Endodermal cell (in vitro differentiated cells): ENCODE measurements at regions not wholly inside any gene's neighbourhood (a gene's known extent, or its start where the extent isn't known, plus 50 kb on each side); places are given as distances from the start of the nearest gene placed in this dataset.

Experiments used
- DNase-seq: peaks from one replicate; pipeline ENCODE4 v3.0.0-alpha.2; 2017
- H3K27ac ChIP-seq: 2 replicates; pipeline ENCODE4 v1.5.1; 2013; ENCODE audit warnings: mild to moderate bottlenecking, low read depth, low read length, moderate library complexity
- H3K27me3 ChIP-seq: 2 replicates; pipeline ENCODE4 v1.6.1; 2013; ENCODE audit warnings: mild to moderate bottlenecking, low read length, moderate library complexity; ENCODE audit not compliant: insufficient read depth, control insufficient read depth, poor library complexity, severe bottlenecking
- H3K36me3 ChIP-seq: 2 replicates; pipeline ENCODE4 v1.7.0; 2013; ENCODE audit warnings: mild to moderate bottlenecking, low read length, moderate library complexity; ENCODE audit not compliant: control insufficient read depth, insufficient read depth
- H3K4me1 ChIP-seq: one replicate; pipeline ENCODE4 v1.7.0; 2013; ENCODE audit warnings: low read length; ENCODE audit not compliant: control insufficient read depth, insufficient read depth
- H3K4me3 ChIP-seq: 2 replicates; pipeline ENCODE4 v1.5.1; 2013; ENCODE audit warnings: mild to moderate bottlenecking, low read length, moderate library complexity
- H3K9ac ChIP-seq: 2 replicates; pipeline ENCODE4 v1.6.1; 2013; ENCODE audit warnings: mild to moderate bottlenecking, low read length, moderate library complexity; ENCODE audit not compliant: poor library complexity, severe bottlenecking; ENCODE audit errors: extremely low read depth
- H3K9me3 ChIP-seq: 2 replicates; pipeline ENCODE4 v1.6.1; 2013; ENCODE audit warnings: mild to moderate bottlenecking, low read length, moderate library complexity; ENCODE audit not compliant: control insufficient read depth
- H3K27ac Mint-ChIP-seq: 2 replicates; pipeline ENCODE4 v1.8.0; 2020; ENCODE audit warnings: mixed read lengths
- H3K27me3 Mint-ChIP-seq: 2 replicates; pipeline ENCODE4 v1.8.0; 2021; ENCODE audit warnings: mild to moderate bottlenecking, mixed read lengths; ENCODE audit not compliant: insufficient read depth
- H3K36me3 Mint-ChIP-seq: 2 replicates; pipeline ENCODE4 v1.8.0; 2020; ENCODE audit warnings: low read depth, mixed read lengths
- H3K4me1 Mint-ChIP-seq: 2 replicates; pipeline ENCODE4 v1.8.0; 2020; ENCODE audit warnings: mixed read lengths
- H3K4me3 Mint-ChIP-seq: 2 replicates; pipeline ENCODE4 v1.8.0; 2020; ENCODE audit warnings: mild to moderate bottlenecking, moderate library complexity, mixed read lengths
- H3K9me3 Mint-ChIP-seq: 2 replicates; pipeline ENCODE4 v1.8.0; 2020; ENCODE audit warnings: mild to moderate bottlenecking, mixed read lengths
- CTCF ChIP-seq: fragments of 200-600 bp; sonication (generic); conservative IDR thresholded peaks from 2 replicates; pipeline ENCODE4 v1.5.0; 2021; ENCODE audit warnings: antibody characterized with exemption, mild to moderate bottlenecking
- WGBS, 2 experiments: methylation state at CpG; one replicate each; pipeline versions ENCODE4 v1.1.5 to v1.1.7; 2013; ENCODE audit warnings: missing lambda C conversion rate in 2 of 2, mixed read lengths in 1 of 2; ENCODE audit not compliant: insufficient coverage in 1 of 2, insufficient read length in 1 of 2; 5-methylcytosine and 5-hydroxymethylcytosine counted together

- peaks cover 2% of the 10 kb centered on the region for H3K9me3 Mint-ChIP-seq
- no peak overlapping the region for H3K27ac ChIP-seq
- no peak for DNase-seq
- H3K4me3 ChIP-seq, result no peak overlapping the region
- no peaks in the 10 kb centered on the region for H3K36me3 Mint-ChIP-seq
- no peak overlapping the region for H3K27ac Mint-ChIP-seq
- H3K27me3 Mint-ChIP-seq, result no peaks in the 10 kb centered on the region
- 75 to 92% methylated on average over 1 of the region's 1 CpG for WGBS, 2 experiments
- no peaks in the 10 kb centered on the region for H3K36me3 ChIP-seq
- no peak for TF ChIP-seq CTCF
- no peaks in the 10 kb centered on the region for H3K9me3 ChIP-seq
- peaks cover 12% of the 10 kb centered on the region for H3K4me1 Mint-ChIP-seq
- no peak overlapping the region for H3K9ac ChIP-seq
- no peak overlapping the region for H3K4me3 Mint-ChIP-seq
- H3K27me3 ChIP-seq, result no peaks in the 10 kb centered on the region
- H3K4me1 ChIP-seq, result peaks cover 8% of the 10 kb centered on the region
Measured at GRCh38 chr7:46006723-46007122, 85.7 kb upstream of the IGFBP3 start.

GRCh38 chr7:46006212-46006611 is 85.1 kb upstream of the IGFBP3 start:
- Histone ChIP-seq H3K9me3 (no peaks in the 10 kb centered on the region), H3K4me3 (no peak overlapping the region), H3K27me3 (no peaks in the 10 kb centered on the region), H3K27ac (no peak overlapping the region), H3K36me3 (no peaks in the 10 kb centered on the region), H3K9ac (no peak overlapping the region), H3K4me1 (peaks cover 6% of the 10 kb centered on the region)
- 95 to 100% methylated on average over 1 to 4 of the region's 4 CpGs for WGBS, 2 experiments
- no peak for DNase-seq
- Mint-ChIP-seq H3K27me3 (no peaks in the 10 kb centered on the region), H3K36me3 (no peaks in the 10 kb centered on the region), H3K4me3 (no peak overlapping the region), H3K27ac (no peak overlapping the region), H3K4me1 (peaks cover 8% of the 10 kb centered on the region), H3K9me3 (peaks cover 2% of the 10 kb centered on the region)
- no peak for TF ChIP-seq CTCF

- Histone ChIP-seq H3K36me3 (no peaks in the 10 kb centered on the region), H3K4me3 (no peak overlapping the region), H3K9me3 (no peaks in the 10 kb centered on the region), H3K9ac (no peak overlapping the region), H3K4me1 (no peaks in the 10 kb centered on the region), H3K27me3 (no peaks in the 10 kb centered on the region), H3K27ac (no peak overlapping the region)
- H3K9me3 Mint-ChIP-seq, result peaks cover 2% of the 10 kb centered on the region
- 92% methylated on average over 3 of the region's 3 CpGs; no CpG with 5 or more reads in 1 of the 2 experiments for WGBS, 2 experiments
- H3K27ac Mint-ChIP-seq, result no peak overlapping the region
- H3K4me3 Mint-ChIP-seq, result no peak overlapping the region
- no peak for TF ChIP-seq CTCF
- H3K4me1 Mint-ChIP-seq, result no peaks in the 10 kb centered on the region
- DNase-seq, result no peak
- no peaks in the 10 kb centered on the region for H3K36me3 Mint-ChIP-seq
- H3K27me3 Mint-ChIP-seq, result peaks cover 2% of the 10 kb centered on the region
Measured at GRCh38 chr7:46004965-46005364, 83.9 kb upstream of the IGFBP3 start.
